ENCODE measurements at regions not wholly inside any gene's neighbourhood (a gene's known extent, or its start where the extent isn't known, plus 50 kb on each side); places are given as distances from the start of the nearest gene placed in this dataset.
"Not testable (repeated sequence)": the region's sequence is repeated elsewhere in the genome, so short reads cannot be mapped to it uniquely, and the experiment has no call there.

- TF ChIP-seq, protein P1, sequence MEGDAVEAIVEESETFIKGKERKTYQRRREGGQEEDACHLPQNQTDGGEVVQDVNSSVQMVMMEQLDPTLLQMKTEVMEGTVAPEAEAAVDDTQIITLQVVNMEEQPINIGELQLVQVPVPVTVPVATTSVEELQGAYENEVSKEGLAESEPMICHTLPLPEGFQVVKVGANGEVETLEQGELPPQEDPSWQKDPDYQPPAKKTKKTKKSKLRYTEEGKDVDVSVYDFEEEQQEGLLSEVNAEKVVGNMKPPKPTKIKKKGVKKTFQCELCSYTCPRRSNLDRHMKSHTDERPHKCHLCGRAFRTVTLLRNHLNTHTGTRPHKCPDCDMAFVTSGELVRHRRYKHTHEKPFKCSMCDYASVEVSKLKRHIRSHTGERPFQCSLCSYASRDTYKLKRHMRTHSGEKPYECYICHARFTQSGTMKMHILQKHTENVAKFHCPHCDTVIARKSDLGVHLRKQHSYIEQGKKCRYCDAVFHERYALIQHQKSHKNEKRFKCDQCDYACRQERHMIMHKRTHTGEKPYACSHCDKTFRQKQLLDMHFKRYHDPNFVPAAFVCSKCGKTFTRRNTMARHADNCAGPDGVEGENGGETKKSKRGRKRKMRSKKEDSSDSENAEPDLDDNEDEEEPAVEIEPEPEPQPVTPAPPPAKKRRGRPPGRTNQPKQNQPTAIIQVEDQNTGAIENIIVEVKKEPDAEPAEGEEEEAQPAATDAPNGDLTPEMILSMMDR (IDR thresholded peaks at IDR 0.05): no peak
- H3K4me1 Mint-ChIP-seq: peaks cover 4% of the 10 kb centered on the region
- no CpG with 5 or more reads among the region's 1 CpG for WGBS (ENCODE audit: insufficient coverage)
- intact Hi-C loops (cut with micrococcal nuclease): no loop called here
- Histone ChIP-seq H3K4me1 (ENCODE audit: control insufficient read depth in 1 of 2, insufficient read depth in 2 of 2, low read length in 2 of 2) (peaks cover 0 to 3% of the 10 kb centered on the region in 2 donors), H3K4me2 (replicated peaks; ENCODE audit: extremely low read depth, low read length, poor library complexity, severe bottlenecking) (no peak overlapping the region), H3K27ac (ENCODE audit: low read depth in 1 of 2, low read length in 2 of 2) (no peak overlapping the region), H3K9ac (ENCODE audit: insufficient read depth, low read length, poor library complexity, severe bottlenecking) (no peak overlapping the region), H3K27me3 (ENCODE audit: control insufficient read depth in 2 of 2, insufficient read depth in 2 of 2, low read length in 2 of 2) (no peaks in the 10 kb centered on the region), H2AFZ (ENCODE audit: insufficient read depth, low read depth, low read length, poor library complexity, severe bottlenecking) (no peak overlapping the region), H3K9me3 (replicated peaks in 1 of 2; ENCODE audit: control insufficient read depth in 1 of 2, insufficient read depth in 1 of 2, low read length in 2 of 2) (no peaks in the 10 kb centered on the region), H3K4me3 (replicated peaks in 1 of 3; ENCODE audit: low read depth in 2 of 3, low read length in 3 of 3) (no peak overlapping the region), H4K20me1 (ENCODE audit: insufficient read depth, low read length) (no peaks in the 10 kb centered on the region), H3K79me2 (ENCODE audit: insufficient read depth, low read length) (no peaks in the 10 kb centered on the region), H3K36me3 (replicated peaks in 1 of 2; ENCODE audit: control insufficient read depth in 1 of 2, insufficient read depth in 2 of 2, low read length in 2 of 2) (no peaks in the 10 kb centered on the region)
- peaks cover 0 to 3% (median 0%) of the 10 kb centered on the region in 3 donors for H3K27me3 Mint-ChIP-seq (ENCODE audit: low read depth in 3 of 3)
- H3K36me3 Mint-ChIP-seq: no peaks in the 10 kb centered on the region
- H3K4me3 Mint-ChIP-seq: no peak overlapping the region
- DNase-seq: no peak
- no peaks in the 10 kb centered on the region for H3K9me3 Mint-ChIP-seq
- no peak overlapping the region for H3K27ac Mint-ChIP-seq
Observed at GRCh38 chr4:11813951-11814446, 385.3 kb upstream of the HS3ST1 start.

DNA sequence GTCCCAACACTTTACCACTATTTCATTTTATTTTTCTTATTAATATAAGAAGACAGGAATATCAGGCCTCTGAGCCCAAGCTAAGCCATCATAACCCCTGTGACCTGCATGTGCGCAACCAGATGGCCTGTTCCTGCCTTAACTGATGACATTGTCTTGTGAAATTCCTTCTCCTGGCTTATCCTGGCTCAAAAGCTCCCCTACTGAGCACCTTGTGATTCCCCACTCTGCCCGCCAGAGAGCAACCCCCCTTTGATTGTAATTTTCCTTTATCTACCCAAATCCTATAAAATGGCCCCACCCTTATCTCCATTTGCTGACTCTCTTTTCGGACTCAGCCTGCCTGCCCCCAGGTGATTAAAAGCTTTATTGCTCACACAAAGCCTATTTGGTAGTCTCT lies 382.8 kb upstream of the HS3ST1 start:
- H3K27me3 ChIP-seq (ENCODE audit: control insufficient read depth in 2 of 2, insufficient read depth in 2 of 2, low read length in 2 of 2); DNase-seq; H3K36me3 Mint-ChIP-seq; H3K4me3 Mint-ChIP-seq; H3K4me3 ChIP-seq (replicated peaks in 1 of 3; ENCODE audit: low read depth in 2 of 3, low read length in 3 of 3); H3K79me2 ChIP-seq (ENCODE audit: insufficient read depth, low read length); H3K27ac Mint-ChIP-seq; H3K4me1 ChIP-seq (ENCODE audit: control insufficient read depth in 1 of 2, insufficient read depth in 2 of 2, low read length in 2 of 2); intact Hi-C loops (cut with micrococcal nuclease); H3K36me3 ChIP-seq (replicated peaks in 1 of 2; ENCODE audit: control insufficient read depth in 1 of 2, insufficient read depth in 2 of 2, low read length in 2 of 2); H3K9me3 ChIP-seq (replicated peaks in 1 of 2; ENCODE audit: control insufficient read depth in 1 of 2, insufficient read depth in 1 of 2, low read length in 2 of 2); H3K27ac ChIP-seq (ENCODE audit: low read depth in 1 of 2, low read length in 2 of 2); H3K9ac ChIP-seq (ENCODE audit: insufficient read depth, low read length, poor library complexity, severe bottlenecking); H3K9me3 Mint-ChIP-seq; H3K4me2 ChIP-seq (replicated peaks; ENCODE audit: extremely low read depth, low read length, poor library complexity, severe bottlenecking); H4K20me1 ChIP-seq (ENCODE audit: insufficient read depth, low read length); H3K27me3 Mint-ChIP-seq (ENCODE audit: low read depth in 3 of 3); H2AFZ ChIP-seq (ENCODE audit: insufficient read depth, low read depth, low read length, poor library complexity, severe bottlenecking); H3K4me1 Mint-ChIP-seq: not testable (repeated sequence)
- no CpG with 5 or more reads among the region's 3 CpGs for WGBS (ENCODE audit: insufficient coverage)
